ENCODE measurements at regions not wholly inside any gene's neighbourhood (a gene's known extent, or its start where the extent isn't known, plus 50 kb on each side); places are given as distances from the start of the nearest gene placed in this dataset.

- TF ChIP-seq CTCF (IDR thresholded peaks at IDR 0.05; ENCODE audit: poor library complexity) (no peak), EZH2 (IDR thresholded peaks at IDR 0.05; ENCODE audit: borderline replicate concordance) (no peak)
These were observed 336.4 kb upstream of the CTNNB1 start for GRCh38 chr3:40862946-40863345.

All from hepatocyte (in vitro differentiated cells).